HCT116 (cell line): ENCODE measurements at regions not wholly inside any gene's neighbourhood (a gene's known extent, or its start where the extent isn't known, plus 50 kb on each side); places are given as distances from the start of the nearest gene placed in this dataset.

Experiments
- ATAC-seq: fragments of 200-7000 bp; cut with Tn5 transposase; 2 replicates; pipeline ENCODE4 v1.9.1; 2020; ENCODE audit warnings: mild to moderate bottlenecking, moderate library complexity
- BruUV-seq: library from RNA; stranded (reverse); fragments of 400-500 nt; replicated peaks from 2 replicates; lab custom pipeline; 2021; lab: Mats Ljungman, UMichigan
- CTCF ChIA-PET: fragments of 300-600 bp; sonication (Branson Sonifier 250); formaldehyde crosslinking; loops from one replicate; lab custom pipeline; 2021; ENCODE audit warnings: antibody characterized with exemption; lab: Charles Lee
- POLR2A ChIA-PET: fragments of 300-600, 350-600 bp; sonication (Branson Sonifier 250); formaldehyde crosslinking; loops from one replicate; lab custom pipeline; 2021; ENCODE audit warnings: antibody characterized with exemption; lab: Charles Lee
- RAD21 ChIA-PET, 2 experiments: fragments of 300-600 bp; sonication (Branson Sonifier 250); formaldehyde crosslinking; loops; one replicate each; lab custom pipeline; 2023; ENCODE audit warnings: low total read pairs in 2 of 2; ENCODE audit not compliant: uncharacterized antibody in 2 of 2, unreplicated experiment in 2 of 2, low non-redundant PET in 1 of 2; lab: Charles Lee
- DNase-seq: peaks from one replicate; pipeline ENCODE4 v3.0.0-alpha.2; 2010; ENCODE audit warnings: low read depth, low spot score
- H2AFZ ChIP-seq: fragments of 200-600 bp; shearing (Covaris generic), sonication (generic); 2 replicates; pipeline ENCODE4 v1.6.1; 2017; ENCODE audit warnings: low read depth, mixed run types, mixed read lengths, antibody characterized with exemption, low read length; ENCODE audit not compliant: poor library complexity, severe bottlenecking
- H3K27ac ChIP-seq: 2 replicates; pipeline ENCODE4 v1.5.1; 2012; ENCODE audit warnings: low read depth, low read length
- H3K27me3 ChIP-seq: fragments of 200-600 bp; sonication (generic); 2 replicates; pipeline ENCODE4 v1.6.1; 2016; ENCODE audit warnings: mixed run types, low read length, mixed read lengths; ENCODE audit not compliant: insufficient read depth
- H3K36me3 ChIP-seq, 2 experiments: fragments of 200-500 bp in 1 of 2; fragments of 200-600 bp in 1 of 2; sonication (Bioruptor generic) in 1 of 2; sonication (generic) in 1 of 2; 2 replicates each; pipeline versions ENCODE4 v1.5.1 to v1.6.1; 2014 to 2016; ENCODE audit warnings: low read length in 2 of 2, inconsistent platforms in 1 of 2, mixed read lengths in 1 of 2, mixed run types in 1 of 2; ENCODE audit not compliant: insufficient read depth in 2 of 2, control insufficient read depth in 1 of 2
- H3K4me1 ChIP-seq, 2 experiments: fragments of 200-600 bp in 1 of 2; sonication (generic) in 1 of 2; 2 replicates each; pipeline versions ENCODE4 v1.5.1 to v1.6.1; 2012 to 2017; ENCODE audit warnings: low read length in 2 of 2, inconsistent platforms in 1 of 2, mild to moderate bottlenecking in 1 of 2, mixed read lengths in 1 of 2, mixed run types in 1 of 2, moderate library complexity in 1 of 2; ENCODE audit not compliant: insufficient read depth in 2 of 2, control insufficient read depth in 1 of 2
- H3K4me2 ChIP-seq: fragments of 200-600 bp; sonication (generic); 2 replicates; pipeline ENCODE4 v1.6.1; 2017; ENCODE audit warnings: mixed run types, low read length, mixed read lengths
- H3K4me3 ChIP-seq, 2 experiments: fragments of 200-600 bp in 1 of 2; sonication (generic) in 1 of 2; replicated peaks in 1 of 2; 2 replicates each; pipeline ENCODE4 v1.5.1; 2011 to 2016; ENCODE audit warnings: low read length in 2 of 2, control low read depth in 1 of 2, low read depth in 1 of 2, mild to moderate bottlenecking in 1 of 2, mixed read lengths in 1 of 2, mixed run types in 1 of 2
- H3K79me2 ChIP-seq: fragments of 200-600 bp; sonication (generic); 2 replicates; pipeline ENCODE4 v1.6.1; 2017; ENCODE audit warnings: mild to moderate bottlenecking, mixed run types, low read length, moderate library complexity, mixed read lengths; ENCODE audit not compliant: insufficient read depth
- H3K9ac ChIP-seq: fragments of 200-600 bp; sonication (generic); 2 replicates; pipeline ENCODE4 v1.6.1; 2016; ENCODE audit warnings: low read length, mixed read lengths
- H3K9me2 ChIP-seq: fragments of 200-600 bp; sonication (generic), shearing (Covaris generic); 2 replicates; pipeline ENCODE4 v1.6.1; 2017; ENCODE audit warnings: mixed run types, mild to moderate bottlenecking, moderate library complexity; ENCODE audit not compliant: insufficient read depth
- H3K9me3 ChIP-seq, 2 experiments: fragments of 200-500 bp in 1 of 2; fragments of 200-600 bp in 1 of 2; sonication (Bioruptor generic) in 1 of 2; sonication (generic) in 1 of 2; 2 replicates each; pipeline ENCODE4 v1.6.1; 2014 to 2017; ENCODE audit warnings: low read length in 2 of 2, mixed read lengths in 2 of 2, inconsistent platforms in 1 of 2, low read depth in 1 of 2, mild to moderate bottlenecking in 1 of 2, mixed run types in 1 of 2, moderate library complexity in 1 of 2; ENCODE audit not compliant: control insufficient read depth in 1 of 2, insufficient read depth in 1 of 2
- H4K20me1 ChIP-seq: fragments of 200-600 bp; sonication (generic), shearing (Covaris generic); 2 replicates; pipeline ENCODE4 v1.6.1; 2017; ENCODE audit warnings: mixed run types, mild to moderate bottlenecking, moderate library complexity; ENCODE audit not compliant: insufficient read depth
- ATF3 ChIP-seq: IDR thresholded peaks from 2 replicates; pipeline ENCODE4 v1.6.1; 2012
- CEBPB ChIP-seq: IDR thresholded peaks from 2 replicates; pipeline ENCODE4 v1.6.1; 2012; ENCODE audit warnings: low read depth
- EZH2 ChIP-seq: fragments of 200-600 bp; sonication (generic); IDR thresholded peaks from 2 replicates; pipeline ENCODE4 v1.6.1; 2017; ENCODE audit warnings: antibody characterized with exemption, mixed run types
- EZH2phosphoT487 ChIP-seq: fragments of 200-600 bp; IDR thresholded peaks from 2 replicates; pipeline ENCODE4 v1.6.1; 2018; ENCODE audit warnings: antibody characterized with exemption, borderline replicate concordance
- JUND ChIP-seq: IDR thresholded peaks from 2 replicates; pipeline ENCODE4 v1.6.1; 2012
- MAX ChIP-seq: IDR thresholded peaks from 2 replicates; pipeline ENCODE4 v1.6.1; 2012
- POLR2A ChIP-seq: IDR thresholded peaks from 2 replicates; pipeline ENCODE4 v1.7.0; 2011; ENCODE audit warnings: borderline replicate concordance; ENCODE audit not compliant: insufficient read depth, insufficient read length; ENCODE audit errors: extremely low read depth
- RAD21 ChIP-seq: IDR thresholded peaks from 2 replicates; pipeline ENCODE4 v1.6.1; 2012; ENCODE audit warnings: low read depth, mild to moderate bottlenecking
- SP1 ChIP-seq: IDR thresholded peaks from 2 replicates; pipeline ENCODE4 v1.6.1; 2012; ENCODE audit warnings: low read depth
- ZFX ChIP-seq: fragments of 450-650 bp; IDR thresholded peaks from 2 replicates; pipeline ENCODE4 v1.6.1; 2017
- intact Hi-C: fragments of 100-400 bp; cut with micrococcal nuclease; formaldehyde crosslinking; loops from 2 replicates; pipeline ENCODE4 v1.10.0; 2022
- TF ChIP-seq, protein P1 (sequence below): IDR thresholded peaks from 2 replicates; pipeline ENCODE4 v1.6.1; 2012; ENCODE audit warnings: low read depth

GRCh38 chr2:118320658-118321057 lies 232.4 kb downstream of the INSIG2 start:
- RAD21 ChIA-PET = no interaction called here

DNA sequence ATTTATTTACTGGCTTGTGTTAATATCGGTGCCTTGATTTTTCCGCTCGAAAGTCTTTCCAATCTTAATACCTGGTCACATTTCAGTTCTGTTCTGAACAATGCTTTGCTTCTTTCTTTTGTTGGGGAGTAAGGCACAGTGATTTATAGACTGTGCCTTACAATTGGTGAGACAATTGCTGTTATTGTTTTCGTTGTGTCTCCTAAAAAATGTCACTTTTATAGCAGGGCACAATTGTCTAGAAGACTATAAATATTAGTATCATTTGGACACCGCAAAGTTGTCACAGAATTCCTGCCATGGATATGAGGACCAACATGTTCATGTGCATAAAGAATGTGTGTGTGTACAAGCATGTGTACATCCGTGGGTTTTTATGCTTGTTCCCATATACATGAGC lies 231.9 kb downstream of the INSIG2 start:
- H3K27me3 ChIP-seq = no peaks in the 10 kb centered on the region
- H3K9ac ChIP-seq = no peak overlapping the region
- H3K79me2 ChIP-seq = no peaks in the 10 kb centered on the region
- H3K9me2 ChIP-seq = no peaks in the 10 kb centered on the region
- no peak overlapping the region for H3K27ac ChIP-seq
- no peak for ATAC-seq
- BruUV-seq = no TSS peak
- no peaks in the 10 kb centered on the region for H4K20me1 ChIP-seq
- no peak overlapping the region for H3K4me3 ChIP-seq
- ChIA-PET RAD21 (no interaction called here), CTCF (no interaction called here), POLR2A (no interaction called here)
- no peak for DNase-seq
- TF ChIP-seq CEBPB (no peak), EZH2phosphoT487 (no peak), MAX (no peak), ZFX (no peak), EZH2 (no peak), POLR2A (no peak), RAD21 (no peak), JUND (no peak), SP1 (no peak), ATF3 (no peak)
- TF ChIP-seq, protein P1, sequence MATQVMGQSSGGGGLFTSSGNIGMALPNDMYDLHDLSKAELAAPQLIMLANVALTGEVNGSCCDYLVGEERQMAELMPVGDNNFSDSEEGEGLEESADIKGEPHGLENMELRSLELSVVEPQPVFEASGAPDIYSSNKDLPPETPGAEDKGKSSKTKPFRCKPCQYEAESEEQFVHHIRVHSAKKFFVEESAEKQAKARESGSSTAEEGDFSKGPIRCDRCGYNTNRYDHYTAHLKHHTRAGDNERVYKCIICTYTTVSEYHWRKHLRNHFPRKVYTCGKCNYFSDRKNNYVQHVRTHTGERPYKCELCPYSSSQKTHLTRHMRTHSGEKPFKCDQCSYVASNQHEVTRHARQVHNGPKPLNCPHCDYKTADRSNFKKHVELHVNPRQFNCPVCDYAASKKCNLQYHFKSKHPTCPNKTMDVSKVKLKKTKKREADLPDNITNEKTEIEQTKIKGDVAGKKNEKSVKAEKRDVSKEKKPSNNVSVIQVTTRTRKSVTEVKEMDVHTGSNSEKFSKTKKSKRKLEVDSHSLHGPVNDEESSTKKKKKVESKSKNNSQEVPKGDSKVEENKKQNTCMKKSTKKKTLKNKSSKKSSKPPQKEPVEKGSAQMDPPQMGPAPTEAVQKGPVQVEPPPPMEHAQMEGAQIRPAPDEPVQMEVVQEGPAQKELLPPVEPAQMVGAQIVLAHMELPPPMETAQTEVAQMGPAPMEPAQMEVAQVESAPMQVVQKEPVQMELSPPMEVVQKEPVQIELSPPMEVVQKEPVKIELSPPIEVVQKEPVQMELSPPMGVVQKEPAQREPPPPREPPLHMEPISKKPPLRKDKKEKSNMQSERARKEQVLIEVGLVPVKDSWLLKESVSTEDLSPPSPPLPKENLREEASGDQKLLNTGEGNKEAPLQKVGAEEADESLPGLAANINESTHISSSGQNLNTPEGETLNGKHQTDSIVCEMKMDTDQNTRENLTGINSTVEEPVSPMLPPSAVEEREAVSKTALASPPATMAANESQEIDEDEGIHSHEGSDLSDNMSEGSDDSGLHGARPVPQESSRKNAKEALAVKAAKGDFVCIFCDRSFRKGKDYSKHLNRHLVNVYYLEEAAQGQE = no peak
- H3K4me2 ChIP-seq = no peak overlapping the region
- H3K4me1 ChIP-seq = no peaks in the 10 kb centered on the region
- intact Hi-C loops = no loop called here
- no peaks in the 10 kb centered on the region for H3K9me3 ChIP-seq
- no peaks in the 10 kb centered on the region for H3K36me3 ChIP-seq
- H2AFZ ChIP-seq = no peak overlapping the region

More at GRCh38 chr2:118320658-118321057, 232.4 kb downstream of the INSIG2 start:
- intact Hi-C loops = no loop called here
- no peak for DNase-seq
- H3K4me3 ChIP-seq = no peak overlapping the region
- H3K4me1 ChIP-seq = no peaks in the 10 kb centered on the region
- H3K9me2 ChIP-seq = no peaks in the 10 kb centered on the region
- H3K4me2 ChIP-seq = no peak overlapping the region
- POLR2A ChIA-PET = no interaction called here
- ATAC-seq = no peak
- H3K9ac ChIP-seq = no peak overlapping the region
- no peak overlapping the region for H2AFZ ChIP-seq
- no peak overlapping the region for H3K27ac ChIP-seq
- H3K27me3 ChIP-seq = no peaks in the 10 kb centered on the region
- no peaks in the 10 kb centered on the region for H3K9me3 ChIP-seq
- TF ChIP-seq EZH2 (no peak), CEBPB (no peak)
- BruUV-seq = no TSS peak
- CTCF ChIA-PET = no interaction called here
- H3K36me3 ChIP-seq = no peaks in the 10 kb centered on the region
- H4K20me1 ChIP-seq = no peaks in the 10 kb centered on the region
- H3K79me2 ChIP-seq = no peaks in the 10 kb centered on the region
